H9 (cell line): ENCODE measurements at regions not wholly inside any gene's neighbourhood (a gene's known extent, or its start where the extent isn't known, plus 50 kb on each side); places are given as distances from the start of the nearest gene placed in this dataset.
"Not testable (repeated sequence)": the region's sequence is repeated elsewhere in the genome, so short reads cannot be mapped to it uniquely, and the experiment has no call there.

ENCODE experiments used
- DNase-seq: peaks from one replicate; pipeline ENCODE4 v3.0.0-alpha.2; 2017
- H2AFZ ChIP-seq: one replicate; pipeline ENCODE4 v1.6.1; 2013; ENCODE audit warnings: mild to moderate bottlenecking, low read length, control low read depth, moderate library complexity
- H2AK5ac ChIP-seq: 2 replicates; pipeline ENCODE4 v1.6.1; 2013; ENCODE audit warnings: low read length, control low read depth, mixed read lengths; ENCODE audit not compliant: insufficient read length
- H2BK120ac ChIP-seq: one replicate; pipeline ENCODE4 v1.6.1; 2013; ENCODE audit warnings: low read depth, mild to moderate bottlenecking, low read length, control low read depth, inconsistent platforms; ENCODE audit not compliant: poor library complexity, severe bottlenecking
- H2BK12ac ChIP-seq: 2 replicates; pipeline ENCODE4 v1.6.1; 2013; ENCODE audit warnings: low read length, control low read depth, mixed read lengths, low read depth; ENCODE audit not compliant: insufficient read length
- H2BK15ac ChIP-seq: 2 replicates; pipeline ENCODE4 v1.6.1; 2013; ENCODE audit warnings: low read depth, low read length, control low read depth
- H2BK20ac ChIP-seq: one replicate; pipeline ENCODE4 v1.6.1; 2013; ENCODE audit warnings: low read depth, mild to moderate bottlenecking, low read length, control low read depth, inconsistent platforms; ENCODE audit not compliant: poor library complexity, severe bottlenecking
- H2BK5ac ChIP-seq: 2 replicates; pipeline ENCODE4 v1.6.1; 2013; ENCODE audit warnings: low read length, control low read depth, mixed read lengths; ENCODE audit not compliant: insufficient read length
- H3K14ac ChIP-seq: 2 replicates; pipeline ENCODE4 v1.6.1; 2013; ENCODE audit warnings: low read length, control low read depth; ENCODE audit not compliant: insufficient read depth
- H3K18ac ChIP-seq: 2 replicates; pipeline ENCODE4 v1.6.1; 2013; ENCODE audit warnings: low read depth, mild to moderate bottlenecking, mixed read lengths, low read length, control low read depth; ENCODE audit not compliant: insufficient read length
- H3K23ac ChIP-seq: 2 replicates; pipeline ENCODE4 v1.6.1; 2013; ENCODE audit warnings: low read length, control low read depth, mixed read lengths, low read depth; ENCODE audit not compliant: insufficient read length
- H3K23me2 ChIP-seq: 2 replicates; pipeline ENCODE4 v1.6.1; 2013; ENCODE audit warnings: low read depth, mild to moderate bottlenecking, mixed read lengths, low read length, control low read depth; ENCODE audit not compliant: insufficient read length, poor library complexity, severe bottlenecking
- H3K27ac ChIP-seq: 2 replicates; pipeline ENCODE4 v1.5.1; 2013; ENCODE audit warnings: low read length, control low read depth, mixed read lengths, low read depth; ENCODE audit not compliant: insufficient read length
- H3K27me3 ChIP-seq: 2 replicates; pipeline ENCODE4 v1.6.1; 2013; ENCODE audit warnings: low read length, control low read depth, inconsistent platforms; ENCODE audit not compliant: insufficient read depth
- H3K4ac ChIP-seq: 2 replicates; pipeline ENCODE4 v1.6.1; 2013; ENCODE audit warnings: low read depth, mild to moderate bottlenecking, control low read depth, inconsistent platforms, low read length, moderate library complexity
- H3K4me1 ChIP-seq: 2 replicates; pipeline ENCODE4 v1.6.1; 2013; ENCODE audit warnings: low read length, control low read depth, inconsistent platforms; ENCODE audit not compliant: insufficient read depth
- H3K4me2 ChIP-seq: 2 replicates; pipeline ENCODE4 v1.6.1; 2013; ENCODE audit warnings: low read length, control low read depth, mixed read lengths; ENCODE audit not compliant: insufficient read length, insufficient read depth
- H3K56ac ChIP-seq: 2 replicates; pipeline ENCODE4 v1.6.1; 2013; ENCODE audit warnings: low read depth, mild to moderate bottlenecking, mixed read lengths, low read length, control low read depth; ENCODE audit not compliant: insufficient read length
- H3K79me1 ChIP-seq: 2 replicates; pipeline ENCODE4 v1.6.1; 2013; ENCODE audit warnings: low read depth, mild to moderate bottlenecking, moderate library complexity, low read length, control low read depth, inconsistent platforms; ENCODE audit not compliant: insufficient read depth, poor library complexity, severe bottlenecking
- H3K79me2 ChIP-seq: 2 replicates; pipeline ENCODE4 v1.6.1; 2013; ENCODE audit warnings: low read length, control low read depth, inconsistent platforms; ENCODE audit not compliant: insufficient read depth
- H3K9ac ChIP-seq: 2 replicates; pipeline ENCODE4 v1.6.1; 2013; ENCODE audit warnings: low read length, control low read depth, mixed read lengths; ENCODE audit not compliant: insufficient read length; ENCODE audit errors: extremely low read depth
- H3K9me3 ChIP-seq: one replicate; pipeline ENCODE4 v1.6.1; 2013; ENCODE audit warnings: low read depth, low read length, inconsistent platforms; ENCODE audit not compliant: control insufficient read depth
- H3T11ph ChIP-seq: one replicate; pipeline ENCODE4 v1.6.1; 2013; ENCODE audit warnings: mild to moderate bottlenecking, low read length, control low read depth, inconsistent platforms
- H4K20me1 ChIP-seq: one replicate; pipeline ENCODE4 v1.6.1; 2013; ENCODE audit not compliant: control insufficient read depth, insufficient read length, insufficient read depth
- H4K5ac ChIP-seq: 2 replicates; pipeline ENCODE4 v1.6.1; 2013; ENCODE audit warnings: low read depth, mild to moderate bottlenecking, mixed read lengths, low read length, control low read depth; ENCODE audit not compliant: insufficient read length
- H4K8ac ChIP-seq: replicated peaks from 2 replicates; pipeline ENCODE4 v1.6.1; 2013; ENCODE audit warnings: low read length, control low read depth, mixed read lengths, low read depth; ENCODE audit not compliant: insufficient read length
- H4K91ac ChIP-seq: 2 replicates; pipeline ENCODE4 v1.6.1; 2013; ENCODE audit warnings: low read depth, mild to moderate bottlenecking, moderate library complexity, mixed read lengths, low read length, control low read depth; ENCODE audit not compliant: insufficient read length
- H3K27ac Mint-ChIP-seq, 3 experiments: 2 replicates in 2 of 3; 3 replicates in 1 of 3; pipeline ENCODE4 v1.8.0; 2020 to 2021; ENCODE audit warnings: mixed read lengths in 3 of 3, mild to moderate bottlenecking in 1 of 3, moderate library complexity in 1 of 3
- H3K27me3 Mint-ChIP-seq: 2 replicates; pipeline ENCODE4 v1.8.0; 2021; ENCODE audit warnings: low read depth, mild to moderate bottlenecking, moderate library complexity, mixed read lengths
- H3K36me3 Mint-ChIP-seq, 3 experiments: 2 replicates in 2 of 3; 3 replicates in 1 of 3; pipeline ENCODE4 v1.8.0; 2020 to 2021; ENCODE audit warnings: low read depth in 3 of 3, mixed read lengths in 3 of 3; ENCODE audit not compliant: insufficient read depth in 1 of 3
- H3K4me1 Mint-ChIP-seq, 2 experiments: 2 replicates each; pipeline ENCODE4 v1.8.0; 2020; ENCODE audit warnings: mixed read lengths in 2 of 2
- H3K4me3 Mint-ChIP-seq, 2 experiments: 2 replicates in 1 of 2; 3 replicates in 1 of 2; pipeline ENCODE4 v1.8.0; 2020 to 2021; ENCODE audit warnings: mild to moderate bottlenecking in 2 of 2, mixed read lengths in 2 of 2, moderate library complexity in 1 of 2
- H3K9me3 Mint-ChIP-seq, 2 experiments: 2 replicates in 1 of 2; 3 replicates in 1 of 2; pipeline ENCODE4 v1.8.0; 2020; ENCODE audit warnings: mild to moderate bottlenecking in 2 of 2, mixed read lengths in 2 of 2, moderate library complexity in 1 of 2
- CTCF ChIP-seq: fragments of 200-600 bp; sonication (generic); conservative IDR thresholded peaks from 3 replicates; pipeline ENCODE4 v1.8.0; 2021; ENCODE audit warnings: antibody characterized with exemption, mild to moderate bottlenecking
- WGBS: extraction: QIAGEN DNeasy Blood & Tissue Kit; methylation state at CpG from one replicate; pipeline ENCODE4 v1.1.7; 2013; ENCODE audit warnings: missing lambda C conversion rate, low lambda C conversion rate, mixed read lengths; ENCODE audit not compliant: insufficient read length; ENCODE audit errors: extremely low coverage; 5-methylcytosine and 5-hydroxymethylcytosine counted together

GRCh38 chr14:106174206-106174605 lies 647.8 kb downstream of the TMEM121 start:
- Histone ChIP-seq H3K14ac (no peak overlapping the region), H3K79me2 (no peaks in the 10 kb centered on the region), H2BK20ac (no peak overlapping the region), H3K56ac (no peak overlapping the region), H3K23me2 (no peaks in the 10 kb centered on the region), H4K91ac (no peak overlapping the region), H3K4me2 (no peak overlapping the region), H2BK5ac (no peak overlapping the region), H4K8ac (no peak overlapping the region), H3K18ac (no peak overlapping the region), H3K79me1 (no peaks in the 10 kb centered on the region), H4K20me1 (no peaks in the 10 kb centered on the region), H2BK120ac (no peak overlapping the region), H3K23ac (no peak overlapping the region), H4K5ac (no peak overlapping the region), H3K4ac (no peak overlapping the region), H3K27ac (no peak overlapping the region), H3K4me1 (no peaks in the 10 kb centered on the region), H3K9ac (no peak overlapping the region), H3K27me3 (no peaks in the 10 kb centered on the region), H3K9me3 (peaks cover 60% of the 10 kb centered on the region), H2AK5ac (no peak overlapping the region), H3T11ph (no peak overlapping the region), H2BK12ac (no peak overlapping the region), H2AFZ (no peak overlapping the region), H2BK15ac (no peak overlapping the region)
- WGBS = no CpG with 5 or more reads among the region's 7 CpGs
- peaks cover 4 to 35% (median 19%) of the 10 kb centered on the region in 3 experiments; a peak in 6 of 7 replicates for H3K36me3 Mint-ChIP-seq
- H3K9me3 Mint-ChIP-seq = peaks cover 85 to 94% of the 10 kb centered on the region in 2 experiments
- no peak overlapping the region for H3K27ac Mint-ChIP-seq
- TF ChIP-seq CTCF = no peak
- no peaks in the 10 kb centered on the region; the same call in none of the 2 replicates for H3K27me3 Mint-ChIP-seq
- no peak for DNase-seq
- no peaks in the 10 kb centered on the region for H3K4me1 Mint-ChIP-seq
- H3K4me3 Mint-ChIP-seq = no peak overlapping the region

GRCh38 chr14:106177266-106178246 lies 651.2 kb downstream of the TMEM121 start:
- H3K4me1 ChIP-seq, H3K79me1 ChIP-seq, H3K27me3 ChIP-seq, H2BK20ac ChIP-seq, H3K27me3 Mint-ChIP-seq, H3K9ac ChIP-seq, H3K14ac ChIP-seq, H4K20me1 ChIP-seq, H3K79me2 ChIP-seq, H4K8ac ChIP-seq, H4K91ac ChIP-seq, H3K56ac ChIP-seq, H3K4me2 ChIP-seq, H3K4me1 Mint-ChIP-seq, H3T11ph ChIP-seq, H2AK5ac ChIP-seq, H3K27ac Mint-ChIP-seq, DNase-seq, H3K4ac ChIP-seq, H3K4me3 Mint-ChIP-seq, H4K5ac ChIP-seq, H3K18ac ChIP-seq, H2BK12ac ChIP-seq, H3K27ac ChIP-seq, H2BK15ac ChIP-seq, H3K23ac ChIP-seq, H2AFZ ChIP-seq, H2BK120ac ChIP-seq, H3K23me2 ChIP-seq, H2BK5ac ChIP-seq: not testable (repeated sequence)
- Mint-ChIP-seq H3K9me3 (peaks cover 94 to 95% of the 10 kb centered on the region in 2 experiments), H3K36me3 (peaks cover 0 to 44% (median 12%) of the 10 kb centered on the region in 3 experiments; a peak in 6 of 7 replicates)
- H3K9me3 ChIP-seq = peaks cover 71% of the 10 kb centered on the region
- WGBS = no CpG with 5 or more reads among the region's 7 CpGs
